IMR-90 (cell line): ENCODE measurements at regions not wholly inside any gene's neighbourhood (a gene's known extent, or its start where the extent isn't known, plus 50 kb on each side); places are given as distances from the start of the nearest gene placed in this dataset.

Experiments used
- ATAC-seq: fragments of 200-7000 bp; cut with Tn5 transposase; 2 replicates; pipeline ENCODE4 v1.9.1; 2020; ENCODE audit warnings: low read depth, mild to moderate bottlenecking, moderate library complexity
- BruUV-seq: library from RNA; stranded (reverse); fragments of 400-500 nt; replicated peaks from 2 replicates; lab custom pipeline; 2021; lab: Mats Ljungman, UMichigan
- CTCF ChIA-PET: fragments of 300-600 bp; formaldehyde crosslinking; extraction: SDS; loops from one replicate; lab custom pipeline; 2021; ENCODE audit warnings: antibody characterized with exemption; lab: Yijun Ruan, JAX
- POLR2A ChIA-PET: fragments of 300-600 bp; sonication (Branson Sonifier 250); formaldehyde crosslinking; loops from one replicate; lab custom pipeline; 2022; ENCODE audit warnings: antibody characterized with exemption; ENCODE audit not compliant: unreplicated experiment; lab: Charles Lee
- DNase-seq: peaks from one replicate; pipeline ENCODE4 v3.0.0; 2013
- H2AFZ ChIP-seq: replicated peaks from 2 replicates; pipeline ENCODE3; 2013; ENCODE audit warnings: low read length, mild to moderate bottlenecking; ENCODE audit not compliant: poor library complexity
- H2AK5ac ChIP-seq: 2 replicates; pipeline ENCODE4 v1.6.1; 2013; ENCODE audit warnings: low read depth, low read length, inconsistent platforms
- H2AK9ac ChIP-seq: replicated peaks from 2 replicates; pipeline ENCODE3; 2013; ENCODE audit warnings: mild to moderate bottlenecking, low read depth, low read length, moderate library complexity; ENCODE audit not compliant: poor library complexity
- H2BK120ac ChIP-seq: 2 replicates; pipeline ENCODE4 v1.6.1; 2013; ENCODE audit warnings: low read depth, low read length, inconsistent platforms
- H2BK15ac ChIP-seq: 3 replicates; pipeline ENCODE4 v1.6.1; 2013; ENCODE audit warnings: low read depth, low read length, inconsistent platforms
- H2BK20ac ChIP-seq: 2 replicates; pipeline ENCODE4 v1.6.1; 2013; ENCODE audit warnings: low read depth, mild to moderate bottlenecking, inconsistent platforms, low read length, moderate library complexity
- H2BK5ac ChIP-seq: 2 replicates; pipeline ENCODE4 v1.6.1; 2013; ENCODE audit warnings: mild to moderate bottlenecking, low read depth, low read length, inconsistent platforms; ENCODE audit not compliant: poor library complexity, severe bottlenecking
- H3K14ac ChIP-seq: replicated peaks from 2 replicates; pipeline ENCODE4 v1.6.1; 2013; ENCODE audit warnings: low read depth, low read length, inconsistent platforms
- H3K18ac ChIP-seq: 2 replicates; pipeline ENCODE4 v1.6.1; 2013; ENCODE audit warnings: low read depth, low read length, control low read depth
- H3K23ac ChIP-seq: 2 replicates; pipeline ENCODE4 v1.6.1; 2013; ENCODE audit warnings: low read depth, low read length, inconsistent platforms
- H3K27ac ChIP-seq: 2 replicates; pipeline ENCODE4 v1.5.1; 2013; ENCODE audit warnings: mild to moderate bottlenecking, control low read depth, low read length; ENCODE audit not compliant: insufficient read depth
- H3K27me3 ChIP-seq: 2 replicates; pipeline ENCODE4 v1.6.1; 2013; ENCODE audit warnings: low read length; ENCODE audit not compliant: control insufficient read depth, insufficient read depth
- H3K36me3 ChIP-seq: 2 replicates; pipeline ENCODE4 v1.6.1; 2013; ENCODE audit warnings: low read length, mixed read lengths; ENCODE audit not compliant: control insufficient read depth, insufficient read depth
- H3K4ac ChIP-seq: 2 replicates; pipeline ENCODE4 v1.6.1; 2013; ENCODE audit warnings: low read depth, low read length, inconsistent platforms
- H3K4me1 ChIP-seq: 2 replicates; pipeline ENCODE4 v1.6.1; 2013; ENCODE audit warnings: low read length, mixed read lengths; ENCODE audit not compliant: control insufficient read depth, insufficient read depth
- H3K4me2 ChIP-seq: 2 replicates; pipeline ENCODE4 v1.6.1; 2013; ENCODE audit warnings: low read depth, mild to moderate bottlenecking, control low read depth, low read length, moderate library complexity
- H3K4me3 ChIP-seq: 2 replicates; pipeline ENCODE4 v1.5.1; 2013; ENCODE audit warnings: low read depth, mild to moderate bottlenecking, control low read depth, low read length, moderate library complexity; ENCODE audit not compliant: insufficient read depth
- H3K56ac ChIP-seq: 2 replicates; pipeline ENCODE4 v1.6.1; 2013; ENCODE audit warnings: low read length, inconsistent platforms; ENCODE audit not compliant: insufficient read depth; ENCODE audit errors: extremely low read depth
- H3K79me1 ChIP-seq, 2 experiments: 2 replicates each; pipeline ENCODE4 v1.6.1; 2013; ENCODE audit warnings: low read length in 2 of 2, inconsistent platforms in 1 of 2, low read depth in 1 of 2
- H3K9ac ChIP-seq: 2 replicates; pipeline ENCODE4 v1.6.1; 2013; ENCODE audit warnings: low read depth, low read length, control low read depth
- H3K9me1 ChIP-seq: 2 replicates; pipeline ENCODE4 v1.6.1; 2013; ENCODE audit warnings: low read length, inconsistent platforms; ENCODE audit not compliant: insufficient read depth
- H3K9me3 ChIP-seq: 2 replicates; pipeline ENCODE4 v1.6.1; 2013; ENCODE audit warnings: low read length; ENCODE audit not compliant: control insufficient read depth, insufficient read depth
- H4K20me1 ChIP-seq: 2 replicates; pipeline ENCODE4 v1.6.1; 2013; ENCODE audit warnings: low read length, inconsistent platforms; ENCODE audit not compliant: insufficient read depth
- H4K5ac ChIP-seq: 2 replicates; pipeline ENCODE4 v1.6.1; 2013; ENCODE audit warnings: mild to moderate bottlenecking, low read depth, low read length, control low read depth
- H4K8ac ChIP-seq, 2 experiments: 2 replicates each; pipeline ENCODE4 v1.6.1; 2013; ENCODE audit warnings: low read depth in 2 of 2, low read length in 2 of 2, control low read depth in 1 of 2, inconsistent platforms in 1 of 2
- H4K91ac ChIP-seq: 2 replicates; pipeline ENCODE4 v1.6.1; 2013; ENCODE audit warnings: low read depth, low read length, inconsistent platforms; ENCODE audit not compliant: insufficient read depth
- BHLHE40 ChIP-seq: fragments of 150-350 bp; IDR thresholded peaks from 2 replicates; pipeline ENCODE4 v1.6.1; 2016; ENCODE audit warnings: mild to moderate bottlenecking, low read depth, low read length
- CEBPB ChIP-seq: IDR thresholded peaks from 2 replicates; pipeline ENCODE4 v1.6.1; 2012; ENCODE audit warnings: low read depth, low read length, improper control_type of control experiment
- CHD1 ChIP-seq: IDR thresholded peaks from 2 replicates; pipeline ENCODE4 v1.6.1; 2012; ENCODE audit warnings: low read depth, low read length, improper control_type of control experiment
- CTCF ChIP-seq: conservative IDR thresholded peaks from 2 replicates; pipeline ENCODE4 v1.5.1; 2012; ENCODE audit warnings: mild to moderate bottlenecking, low read depth, low read length, improper control_type of control experiment
- FOS ChIP-seq: fragments of 150-350 bp; IDR thresholded peaks from 2 replicates; pipeline ENCODE4 v1.6.1; 2016; ENCODE audit warnings: low read depth, low read length
- MAFK ChIP-seq: IDR thresholded peaks from 2 replicates; pipeline ENCODE4 v1.6.1; 2012; ENCODE audit warnings: low read depth, low read length, improper control_type of control experiment
- MAZ ChIP-seq: IDR thresholded peaks from 2 replicates; pipeline ENCODE4 v1.6.1; 2012; ENCODE audit warnings: low read depth, mild to moderate bottlenecking, low read length, improper control_type of control experiment, moderate library complexity, borderline replicate concordance
- MXI1 ChIP-seq: IDR thresholded peaks from 2 replicates; pipeline ENCODE4 v1.6.1; 2012; ENCODE audit warnings: low read depth, mild to moderate bottlenecking, low read length, moderate library complexity, borderline replicate concordance
- NFE2L2 ChIP-seq: fragments of 150-350 bp; IDR thresholded peaks from 2 replicates; pipeline ENCODE4 v1.6.1; 2016; ENCODE audit warnings: low read depth, mild to moderate bottlenecking, low read length
- POLR2A ChIP-seq: IDR thresholded peaks from 2 replicates; pipeline ENCODE4 v1.6.1; 2012; ENCODE audit warnings: mild to moderate bottlenecking, low read depth, low read length
- RAD21 ChIP-seq: IDR thresholded peaks from 2 replicates; pipeline ENCODE4 v1.6.1; 2012; ENCODE audit warnings: low read length, improper control_type of control experiment
- RCOR1 ChIP-seq: IDR thresholded peaks from 2 replicates; pipeline ENCODE4 v1.6.1; 2012; ENCODE audit warnings: mild to moderate bottlenecking, low read length, improper control_type of control experiment; ENCODE audit not compliant: insufficient replicate concordance
- RFX5 ChIP-seq: IDR thresholded peaks from 2 replicates; pipeline ENCODE4 v1.8.0; 2012; ENCODE audit warnings: low read depth, mild to moderate bottlenecking, low read length, moderate library complexity
- SMC3 ChIP-seq: fragments of 150-350 bp; IDR thresholded peaks from 2 replicates; pipeline ENCODE4 v1.6.1; 2016; ENCODE audit warnings: low read depth, mild to moderate bottlenecking, antibody characterized with exemption, low read length, moderate library complexity
- USF2 ChIP-seq: fragments of 150-350 bp; IDR thresholded peaks from 2 replicates; pipeline ENCODE4 v1.6.1; 2017; ENCODE audit warnings: mild to moderate bottlenecking, antibody characterized with exemption, low read length, low read depth
- WGBS, 2 experiments: methylation state at CpG; one replicate each; pipeline versions ENCODE4 v1.1.5 to v1.1.7; 2013; ENCODE audit warnings: missing lambda C conversion rate in 2 of 2; ENCODE audit not compliant: insufficient read length in 1 of 2; ENCODE audit errors: extremely low coverage in 2 of 2; 5-methylcytosine and 5-hydroxymethylcytosine counted together
- dilution Hi-C: fragments of 300-500 bp; cut with HindIII; formaldehyde crosslinking; loops from one replicate; pipeline ENCODE4 v1.14.3; 2018; ENCODE audit warnings: low sequenced_read_pairs; ENCODE audit not compliant: unreplicated experiment
- in situ Hi-C: fragments of 300-500 bp; cut with MboI; formaldehyde crosslinking; loops from 3 replicates; pipeline ENCODE4 v1.14.3; 2019; ENCODE audit warnings: low sequenced_read_pairs, inconsistent platforms, mixed read lengths
- intact Hi-C: fragments of 100-400 bp; cut with micrococcal nuclease; formaldehyde crosslinking; loops from 2 replicates; pipeline ENCODE4 v1.10.0; 2022
- TF ChIP-seq, protein P1 (sequence below): fragments of 150-350 bp; IDR thresholded peaks from 2 replicates; pipeline ENCODE4 v1.6.1; 2016; ENCODE audit warnings: low read depth, mild to moderate bottlenecking, low read length, moderate library complexity, borderline replicate concordance

DNA sequence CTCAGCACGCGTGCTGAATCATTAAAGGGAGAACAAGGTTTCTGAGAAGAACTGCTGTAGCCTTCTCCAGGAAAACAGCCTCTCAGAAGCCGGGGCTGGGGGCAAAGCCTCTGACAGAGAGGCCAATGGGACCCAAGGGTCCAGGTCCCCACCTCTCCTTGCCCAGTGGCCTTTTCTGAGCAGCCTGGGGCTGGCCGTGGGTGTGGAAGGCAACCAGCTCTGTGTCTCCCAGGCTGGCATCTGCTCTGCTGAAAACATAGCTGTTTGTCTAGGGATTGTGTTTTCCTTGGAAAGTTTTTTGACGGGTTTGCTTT is 261.2 kb downstream of the NPHP4 start:
- no TSS peak for BruUV-seq
- in situ Hi-C loops: no loop called here
- no peaks in the 10 kb centered on the region for H3K79me1 ChIP-seq
- ChIA-PET CTCF (interaction anchor here (0.7 kb wide), 1 partner anchor 14 kb away, joined by 3 read pairs; no protein-coding TSS in a partner anchor), POLR2A (no interaction called here)
- H4K91ac ChIP-seq: no peak overlapping the region
- H3K4me3 ChIP-seq: no peak overlapping the region
- no peak overlapping the region for H2AK9ac ChIP-seq
- no peaks in the 10 kb centered on the region for H3K27me3 ChIP-seq
- H3K9me1 ChIP-seq: no peaks in the 10 kb centered on the region
- no peak overlapping the region for H3K27ac ChIP-seq
- H3K4me2 ChIP-seq: no peak overlapping the region
- no peak overlapping the region for H2BK20ac ChIP-seq
- no peak overlapping the region for H2BK15ac ChIP-seq
- dilution Hi-C loops: no loop called here
- no peak overlapping the region for H2AFZ ChIP-seq
- H3K36me3 ChIP-seq: no peaks in the 10 kb centered on the region
- no peak overlapping the region for H4K8ac ChIP-seq
- no CpG with 5 or more reads among the region's 5 CpGs for WGBS, 2 experiments
- H3K56ac ChIP-seq: no peak overlapping the region
- no peak for DNase-seq
- H3K23ac ChIP-seq: no peak overlapping the region
- no peak overlapping the region for H3K18ac ChIP-seq
- TF ChIP-seq, protein P1, sequence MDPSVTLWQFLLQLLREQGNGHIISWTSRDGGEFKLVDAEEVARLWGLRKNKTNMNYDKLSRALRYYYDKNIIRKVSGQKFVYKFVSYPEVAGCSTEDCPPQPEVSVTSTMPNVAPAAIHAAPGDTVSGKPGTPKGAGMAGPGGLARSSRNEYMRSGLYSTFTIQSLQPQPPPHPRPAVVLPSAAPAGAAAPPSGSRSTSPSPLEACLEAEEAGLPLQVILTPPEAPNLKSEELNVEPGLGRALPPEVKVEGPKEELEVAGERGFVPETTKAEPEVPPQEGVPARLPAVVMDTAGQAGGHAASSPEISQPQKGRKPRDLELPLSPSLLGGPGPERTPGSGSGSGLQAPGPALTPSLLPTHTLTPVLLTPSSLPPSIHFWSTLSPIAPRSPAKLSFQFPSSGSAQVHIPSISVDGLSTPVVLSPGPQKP: no peak
- TF ChIP-seq POLR2A: no peak
- TF ChIP-seq CEBPB: no peak
- no peak for TF ChIP-seq RFX5
- no peak for TF ChIP-seq RCOR1
- no peak for TF ChIP-seq NFE2L2
- TF ChIP-seq RAD21: no peak
- TF ChIP-seq MXI1: no peak
- no peak for TF ChIP-seq MAZ
- TF ChIP-seq SMC3: no peak
- no peak for TF ChIP-seq BHLHE40
- no peak for TF ChIP-seq CTCF
- no peak for TF ChIP-seq USF2
- no peak for TF ChIP-seq CHD1
- no peak for TF ChIP-seq MAFK
- no peak for TF ChIP-seq FOS
- no peak overlapping the region for H2BK5ac ChIP-seq
- H2AK5ac ChIP-seq: no peak overlapping the region
- no peaks in the 10 kb centered on the region for H3K4me1 ChIP-seq
- H3K4ac ChIP-seq: no peak overlapping the region
- H4K5ac ChIP-seq: no peak overlapping the region
- ATAC-seq: no peak
- no peak overlapping the region for H3K9ac ChIP-seq
- no peak overlapping the region for H3K14ac ChIP-seq
- H3K9me3 ChIP-seq: peaks cover 39% of the 10 kb centered on the region
- H2BK120ac ChIP-seq: no peak overlapping the region
- intact Hi-C loops: no loop called here
- no peaks in the 10 kb centered on the region for H4K20me1 ChIP-seq
